ENCODE measurements at regions not wholly inside any gene's neighbourhood (a gene's known extent, or its start where the extent isn't known, plus 50 kb on each side); places are given as distances from the start of the nearest gene placed in this dataset.
A peak's percentile ranks its signal among the peaks of the same experiment; 100 is the strongest.
"Not testable (repeated sequence)": the region's sequence is repeated elsewhere in the genome, so short reads cannot be mapped to it uniquely, and the experiment has no call there.

GRCh38 chr5:42894057-42894456, 82.4 kb upstream of the SELENOP start:
- peak; percentile 24 for DNase-seq (ENCODE audit: low spot score)

GRCh38 chr5:42889311-42889933, 77.7 kb upstream of the SELENOP start:
- DNase-seq (ENCODE audit: low spot score) = peak; percentile 68

GRCh38 chr5:42888771-42889170, 77.1 kb upstream of the SELENOP start:
- DNase-seq (ENCODE audit: low spot score) = no peak

GRCh38 chr5:42887575-42887974, 75.9 kb upstream of the SELENOP start:
- DNase-seq (ENCODE audit: low spot score) = no peak

GRCh38 chr5:42887097-42887496, 75.4 kb upstream of the SELENOP start:
- no peak for DNase-seq (ENCODE audit: low spot score)

- no peak for DNase-seq (ENCODE audit: low spot score)
These were observed 74.9 kb upstream of the SELENOP start for GRCh38 chr5:42886635-42887034.

- DNase-seq (ENCODE audit: low spot score) = no peak
These were observed 72.6 kb upstream of the SELENOP start for GRCh38 chr5:42884326-42884725.

GRCh38 chr5:42881416-42882117, 69.9 kb upstream of the SELENOP start:
- DNase-seq (ENCODE audit: low spot score) = no peak

GRCh38 chr5:42880496-42881150, 68.9 kb upstream of the SELENOP start:
- no peak for DNase-seq (ENCODE audit: low spot score)

GRCh38 chr5:42879291-42879690, 67.6 kb upstream of the SELENOP start:
- DNase-seq (ENCODE audit: low spot score) = no peak

- DNase-seq (ENCODE audit: low spot score) = no peak
These were observed 66.9 kb upstream of the SELENOP start for GRCh38 chr5:42878550-42878949.

GRCh38 chr5:42878041-42878440, 66.3 kb upstream of the SELENOP start:
- DNase-seq (ENCODE audit: low spot score) = no peak

- no peak for DNase-seq (ENCODE audit: low spot score)
These were observed 65.7 kb upstream of the SELENOP start for GRCh38 chr5:42877431-42877830.

- DNase-seq (ENCODE audit: low spot score) = no peak
These were observed 64.7 kb upstream of the SELENOP start for GRCh38 chr5:42876375-42876844.

GRCh38 chr5:42875785-42876374, 64.2 kb upstream of the SELENOP start:
- DNase-seq (ENCODE audit: low spot score) = no peak

- DNase-seq (ENCODE audit: low spot score) = no peak
These were observed 63.5 kb upstream of the SELENOP start for GRCh38 chr5:42875211-42875610.

- DNase-seq (ENCODE audit: low spot score) = no peak
These were observed 63.0 kb upstream of the SELENOP start for GRCh38 chr5:42874621-42875198.

- no peak for DNase-seq (ENCODE audit: low spot score)
These were observed 61.2 kb upstream of the SELENOP start for GRCh38 chr5:42872865-42873264.

- DNase-seq (ENCODE audit: low spot score) = no peak
These were observed 59.3 kb upstream of the SELENOP start for GRCh38 chr5:42870882-42871418.

- DNase-seq (ENCODE audit: low spot score) = not testable (repeated sequence)
These were observed 56.7 kb upstream of the SELENOP start for GRCh38 chr5:42868417-42868816.

- not testable (repeated sequence) for DNase-seq (ENCODE audit: low spot score)
These were observed 53.1 kb upstream of the SELENOP start for GRCh38 chr5:42864749-42865148.

Measured in AG20443 (cell line).